Ascending aorta (tissue), 2 donors: ENCODE measurements at regions not wholly inside any gene's neighbourhood (a gene's known extent, or its start where the extent isn't known, plus 50 kb on each side); places are given as distances from the start of the nearest gene placed in this dataset.

ENCODE experiments used
- DNase-seq, 2 donors: peaks; one replicate each; pipeline ENCODE4 v3.0.0-alpha.2; 2019; ENCODE audit warnings: low spot score in 2 of 2
- H3K27ac ChIP-seq, 2 donors: fragments of 200-600 bp; sonication (generic); one replicate each; pipeline ENCODE4 v1.5.1; 2016 to 2017; ENCODE audit warnings: mild to moderate bottlenecking in 1 of 2
- H3K27me3 ChIP-seq: fragments of 200-600 bp; sonication (generic); one replicate; pipeline ENCODE4 v1.5.1; 2017
- H3K36me3 ChIP-seq, 2 donors: fragments of 200-600 bp; sonication (generic); one replicate each; pipeline ENCODE4 v1.5.1; 2016
- H3K4me1 ChIP-seq, 2 donors: fragments of 200-600 bp; sonication (generic); one replicate each; pipeline ENCODE4 v1.5.1; 2016 to 2017; ENCODE audit warnings: mild to moderate bottlenecking in 1 of 2
- H3K4me3 ChIP-seq, 2 donors: fragments of 200-600 bp; sonication (generic); one replicate each; pipeline ENCODE4 v1.5.1; 2016 to 2017; ENCODE audit warnings: mild to moderate bottlenecking in 1 of 2
- H3K9me3 ChIP-seq, 2 donors: fragments of 200-600 bp; sonication (generic); one replicate each; pipeline ENCODE4 v1.5.1; 2016
- intact Hi-C: fragments of 100-400 bp; cut with DNase I; formaldehyde crosslinking; loops from one replicate; pipeline ENCODE4 v1.15.1; 2023
- TF ChIP-seq, protein P1 (sequence below), 3 experiments: fragments of 200-600 bp in 2 of 3; fragments of 450-650 bp in 1 of 3; sonication (generic) in 2 of 3; IDR thresholded peaks; one replicate each; pipeline ENCODE4 v1.5.1; 2016 to 2019; ENCODE audit warnings: antibody characterized with exemption in 3 of 3, mild to moderate bottlenecking in 1 of 3, moderate library complexity in 1 of 3

- intact Hi-C loops: no loop called here
- H3K4me1 ChIP-seq: no peaks in the 10 kb centered on the region
- no peaks in the 10 kb centered on the region for H3K36me3 ChIP-seq
- DNase-seq: no peak
- TF ChIP-seq, protein P1, sequence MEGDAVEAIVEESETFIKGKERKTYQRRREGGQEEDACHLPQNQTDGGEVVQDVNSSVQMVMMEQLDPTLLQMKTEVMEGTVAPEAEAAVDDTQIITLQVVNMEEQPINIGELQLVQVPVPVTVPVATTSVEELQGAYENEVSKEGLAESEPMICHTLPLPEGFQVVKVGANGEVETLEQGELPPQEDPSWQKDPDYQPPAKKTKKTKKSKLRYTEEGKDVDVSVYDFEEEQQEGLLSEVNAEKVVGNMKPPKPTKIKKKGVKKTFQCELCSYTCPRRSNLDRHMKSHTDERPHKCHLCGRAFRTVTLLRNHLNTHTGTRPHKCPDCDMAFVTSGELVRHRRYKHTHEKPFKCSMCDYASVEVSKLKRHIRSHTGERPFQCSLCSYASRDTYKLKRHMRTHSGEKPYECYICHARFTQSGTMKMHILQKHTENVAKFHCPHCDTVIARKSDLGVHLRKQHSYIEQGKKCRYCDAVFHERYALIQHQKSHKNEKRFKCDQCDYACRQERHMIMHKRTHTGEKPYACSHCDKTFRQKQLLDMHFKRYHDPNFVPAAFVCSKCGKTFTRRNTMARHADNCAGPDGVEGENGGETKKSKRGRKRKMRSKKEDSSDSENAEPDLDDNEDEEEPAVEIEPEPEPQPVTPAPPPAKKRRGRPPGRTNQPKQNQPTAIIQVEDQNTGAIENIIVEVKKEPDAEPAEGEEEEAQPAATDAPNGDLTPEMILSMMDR (IDR thresholded peaks at IDR 0.05): no peak
- H3K4me3 ChIP-seq: no peak overlapping the region
- H3K27me3 ChIP-seq: no peaks in the 10 kb centered on the region
- H3K27ac ChIP-seq: no peak overlapping the region
- no peaks in the 10 kb centered on the region for H3K9me3 ChIP-seq
Measured at GRCh38 chr7:41116337-41116736, 586.6 kb downstream of the INHBA start.

DNA sequence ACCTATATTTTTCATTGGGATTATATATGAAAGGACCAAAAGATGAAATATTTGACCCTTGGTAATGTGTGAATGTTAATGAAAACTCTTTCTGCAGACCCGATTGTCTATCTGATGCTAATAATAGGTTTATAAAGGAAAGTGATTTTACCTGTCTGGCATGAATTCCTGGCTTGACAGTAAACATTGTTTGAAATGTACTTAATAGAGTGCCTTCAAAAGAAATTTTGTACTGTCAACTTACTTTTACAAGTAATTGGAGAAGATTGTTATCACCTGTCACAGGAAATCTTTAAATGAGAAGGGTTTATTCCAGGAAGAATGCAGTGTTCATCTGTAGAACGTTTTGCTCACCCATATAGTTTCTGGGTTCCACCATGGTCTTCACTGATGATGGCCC lies 588.2 kb downstream of the INHBA start:
- Histone ChIP-seq H3K27me3 (no peaks in the 10 kb centered on the region), H3K27ac (no peak overlapping the region), H3K9me3 (no peaks in the 10 kb centered on the region), H3K36me3 (no peaks in the 10 kb centered on the region), H3K4me3 (no peak overlapping the region), H3K4me1 (no peaks in the 10 kb centered on the region)
- TF ChIP-seq, protein P1 (IDR thresholded peaks at IDR 0.05): no peak
- no peak for DNase-seq
- intact Hi-C loops: no loop called here

GRCh38 chr7:41114131-41114530 lies 588.8 kb downstream of the INHBA start:
- Histone ChIP-seq H3K9me3 (no peaks in the 10 kb centered on the region), H3K27me3 (no peaks in the 10 kb centered on the region), H3K4me3 (no peak overlapping the region), H3K27ac (no peak overlapping the region), H3K36me3 (no peaks in the 10 kb centered on the region), H3K4me1 (no peaks in the 10 kb centered on the region)
- DNase-seq: no peak
- intact Hi-C loops: no loop called here
- TF ChIP-seq, protein P1 (IDR thresholded peaks at IDR 0.05): no peak

DNA sequence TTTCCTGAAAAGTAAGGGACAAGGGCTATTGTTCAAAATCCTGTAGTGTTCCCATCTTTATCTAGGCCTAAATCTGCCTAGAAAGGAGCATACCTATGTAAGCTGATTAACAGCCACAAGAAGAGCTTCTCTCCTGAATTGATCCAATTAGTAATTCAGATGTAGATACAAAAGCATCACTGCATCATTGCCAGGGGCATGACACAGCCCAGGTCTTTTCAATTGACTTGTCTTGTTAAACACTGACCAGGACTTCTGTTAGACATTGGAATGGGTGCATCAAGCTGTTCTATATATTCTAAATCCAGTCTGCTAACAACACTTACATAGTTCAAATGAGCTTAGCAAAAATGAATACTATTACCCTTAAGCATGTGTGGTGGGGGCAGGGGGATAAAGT lies 589.2 kb downstream of the INHBA start:
- no peaks in the 10 kb centered on the region for H3K36me3 ChIP-seq
- H3K4me1 ChIP-seq: no peaks in the 10 kb centered on the region
- intact Hi-C loops: no loop called here
- H3K4me3 ChIP-seq: no peak overlapping the region
- no peaks in the 10 kb centered on the region for H3K27me3 ChIP-seq
- H3K27ac ChIP-seq: no peak overlapping the region
- TF ChIP-seq, protein P1 (IDR thresholded peaks at IDR 0.05): no peak
- DNase-seq: no peak
- no peaks in the 10 kb centered on the region for H3K9me3 ChIP-seq

GRCh38 chr7:41110186-41110585 lies 592.7 kb downstream of the INHBA start:
- TF ChIP-seq, protein P1 (IDR thresholded peaks at IDR 0.05): no peak
- H3K4me3 ChIP-seq: no peak overlapping the region
- no peak for DNase-seq
- H3K27ac ChIP-seq: no peak overlapping the region
- no peaks in the 10 kb centered on the region for H3K4me1 ChIP-seq
- no peaks in the 10 kb centered on the region for H3K27me3 ChIP-seq
- H3K36me3 ChIP-seq: no peaks in the 10 kb centered on the region
- no peaks in the 10 kb centered on the region for H3K9me3 ChIP-seq
- intact Hi-C loops: no loop called here

- H3K4me3 ChIP-seq: no peak overlapping the region
- intact Hi-C loops: no loop called here
- H3K27ac ChIP-seq: no peak overlapping the region
- H3K9me3 ChIP-seq: no peaks in the 10 kb centered on the region
- no peaks in the 10 kb centered on the region for H3K27me3 ChIP-seq
- no peaks in the 10 kb centered on the region for H3K4me1 ChIP-seq
- H3K36me3 ChIP-seq: no peaks in the 10 kb centered on the region
- no peak for DNase-seq
- TF ChIP-seq, protein P1 (IDR thresholded peaks at IDR 0.05): no peak
Measured at GRCh38 chr7:41108821-41109220, 594.1 kb downstream of the INHBA start.
